HepG2 (cell line): ENCODE measurements at regions not wholly inside any gene's neighbourhood (a gene's known extent, or its start where the extent isn't known, plus 50 kb on each side); places are given as distances from the start of the nearest gene placed in this dataset.

Experiments used
- ATAC-seq: fragments of 200-7000 bp; cut with Tn5 transposase; 3 replicates; pipeline ENCODE4 v1.9.1; 2020; ENCODE audit warnings: mild to moderate bottlenecking, moderate library complexity
- BruUV-seq: library from RNA; stranded (reverse); fragments of 400-500 nt; replicated peaks from 2 replicates; lab custom pipeline; 2021; lab: Mats Ljungman, UMichigan
- CTCF ChIA-PET: fragments of 300-600 bp; formaldehyde crosslinking; extraction: SDS; loops from one replicate; lab custom pipeline; 2021; ENCODE audit warnings: low total read pairs, inconsistent platforms, low intra/inter-chr PET ratio; lab: Yijun Ruan, JAX
- POLR2A ChIA-PET: fragments of 350-600 bp; sonication (Branson Sonifier 250); formaldehyde crosslinking; loops from one replicate; lab custom pipeline; 2020; ENCODE audit warnings: antibody characterized with exemption, inconsistent platforms; lab: Yijun Ruan, JAX
- DNase-seq: peaks from one replicate; pipeline ENCODE4 v3.0.0-alpha.2; 2015; ENCODE audit warnings: low spot score
- FAIRE-seq: peaks from 3 replicates; lab custom pipeline; 2011; peaks lifted over from hg19 to GRCh38; lab: Jason Lieb, UNC
- H2AFZ ChIP-seq: one replicate; pipeline ENCODE4 v1.6.1; 2011; ENCODE audit warnings: low read length, inconsistent platforms
- H3K27ac ChIP-seq: fragments of 300-600 bp; 3 replicates; pipeline ENCODE4 v1.8.0; 2011; ENCODE audit warnings: mixed run types, mild to moderate bottlenecking, mixed read lengths, low read length, inconsistent platforms; ENCODE audit not compliant: insufficient read depth; ENCODE audit errors: extremely low read length
- H3K27me3 ChIP-seq, 2 experiments: fragments of 200-600 bp in 1 of 2; 2 replicates in 1 of 2; 3 replicates in 1 of 2; pipeline versions ENCODE4 v1.6.0 to v1.8.0; 2011; ENCODE audit warnings: low read length in 2 of 2, mild to moderate bottlenecking in 2 of 2, moderate library complexity in 2 of 2, inconsistent platforms in 1 of 2; ENCODE audit not compliant: insufficient read depth in 2 of 2, control insufficient read depth in 1 of 2
- H3K36me3 ChIP-seq, 2 experiments: fragments of 200-600 bp in 1 of 2; replicated peaks in 1 of 2; 2 replicates in 1 of 2; 3 replicates in 1 of 2; pipeline versions ENCODE4 v1.5.1 to v1.8.0; 2011; ENCODE audit warnings: low read length in 2 of 2, inconsistent platforms in 1 of 2; ENCODE audit not compliant: insufficient read depth in 2 of 2, control insufficient read depth in 1 of 2
- H3K4me1 ChIP-seq: 2 replicates; pipeline ENCODE4 v1.5.1; 2012; ENCODE audit warnings: low read length, inconsistent platforms; ENCODE audit not compliant: insufficient read depth
- H3K4me2 ChIP-seq: 2 replicates; pipeline ENCODE4 v1.6.0; 2011; ENCODE audit warnings: low read depth, low read length, inconsistent platforms
- H3K4me3 ChIP-seq, 3 experiments: fragments of 200-600 bp in 1 of 3; sonication (generic), shearing (Covaris generic) in 1 of 3; replicated peaks in 1 of 3; 2 replicates each; pipeline ENCODE4 v1.5.1; 2011 to 2016; ENCODE audit warnings: low read length in 3 of 3, inconsistent platforms in 2 of 3, low read depth in 2 of 3, mild to moderate bottlenecking in 2 of 3, control low read depth in 1 of 3, mixed read lengths in 1 of 3; ENCODE audit not compliant: insufficient read depth in 1 of 3
- H3K79me2 ChIP-seq: one replicate; pipeline ENCODE4 v1.6.1; 2011; ENCODE audit warnings: low read length, inconsistent platforms; ENCODE audit not compliant: insufficient read depth
- H3K9ac ChIP-seq: 2 replicates; pipeline ENCODE4 v1.6.0; 2011; ENCODE audit warnings: mild to moderate bottlenecking, low read depth, low read length, inconsistent platforms; ENCODE audit not compliant: insufficient read depth
- H3K9me3 ChIP-seq: 2 replicates; pipeline ENCODE4 v1.5.1; 2012; ENCODE audit warnings: mild to moderate bottlenecking, low read length
- H4K20me1 ChIP-seq: 2 replicates; pipeline ENCODE4 v1.6.0; 2011; ENCODE audit warnings: inconsistent platforms, mild to moderate bottlenecking, low read length, moderate library complexity; ENCODE audit not compliant: insufficient read depth
- DMTF1 ChIP-seq: sonication (generic); formaldehyde crosslinking; IDR thresholded peaks from 2 replicates; pipeline ENCODE4 v1.4.0; 2020; ENCODE audit warnings: mild to moderate bottlenecking, missing genetic modification reagents
- EED ChIP-seq: sonication (generic); formaldehyde crosslinking; IDR thresholded peaks from 2 replicates; pipeline ENCODE4 v1.5.0; 2020; ENCODE audit warnings: mild to moderate bottlenecking, missing genetic modification reagents
- GATAD2A ChIP-seq: IDR thresholded peaks from 2 replicates; pipeline ENCODE4 v1.6.1; 2016
- RBFOX2 ChIP-seq: fragments of 200-400 bp; formaldehyde crosslinking; IDR thresholded peaks from 2 replicates; pipeline ENCODE4 v1.6.1; 2017; ENCODE audit warnings: low read depth, mild to moderate bottlenecking, low read length
- SCMH1 ChIP-seq: sonication (generic); formaldehyde crosslinking; IDR thresholded peaks from 2 replicates; pipeline ENCODE4 v1.9.0; 2021; ENCODE audit warnings: missing genetic modification reagents, mild to moderate bottlenecking, borderline replicate concordance
- SMC3 ChIP-seq: IDR thresholded peaks from 2 replicates; pipeline ENCODE4 v1.6.1; 2011; ENCODE audit warnings: low read length, improper control_type of control experiment
- WIZ ChIP-seq: sonication (generic); formaldehyde crosslinking; IDR thresholded peaks from 2 replicates; pipeline ENCODE4 v1.5.1; 2020; ENCODE audit warnings: mild to moderate bottlenecking, missing genetic modification reagents
- YY1 ChIP-seq: IDR thresholded peaks from 2 replicates; pipeline ENCODE4 v1.6.1; 2011; ENCODE audit warnings: low read length, low read depth, moderate library complexity, mild to moderate bottlenecking; ENCODE audit not compliant: insufficient read depth, insufficient replicate concordance
- ZBTB3 ChIP-seq: sonication (generic); formaldehyde crosslinking; IDR thresholded peaks from 2 replicates; pipeline ENCODE4 v1.4.0; 2020; ENCODE audit warnings: low read depth, mild to moderate bottlenecking, moderate library complexity, missing genetic modification reagents, borderline replicate concordance
- ZBTB42 ChIP-seq: sonication (generic); formaldehyde crosslinking; IDR thresholded peaks from 2 replicates; pipeline ENCODE4 v1.5.0; 2020; ENCODE audit warnings: mild to moderate bottlenecking, missing genetic modification reagents
- ZNF136 ChIP-seq: sonication (generic); formaldehyde crosslinking; IDR thresholded peaks from 2 replicates; pipeline ENCODE4 v1.8.1; 2022; ENCODE audit warnings: low read depth, mild to moderate bottlenecking, moderate library complexity, missing genetic modification reagents
- ZNF431 ChIP-seq: sonication (generic); formaldehyde crosslinking; IDR thresholded peaks from 2 replicates; pipeline ENCODE4 v1.9.0; 2022; ENCODE audit warnings: missing genetic modification reagents, low read depth, mild to moderate bottlenecking, borderline replicate concordance
- ZNF556 ChIP-seq: sonication (generic); formaldehyde crosslinking; IDR thresholded peaks from 2 replicates; pipeline ENCODE4 v1.4.0; 2020; ENCODE audit warnings: mild to moderate bottlenecking, missing genetic modification reagents, borderline replicate concordance
- whole genome bisulfite sequencing: methylation state at CpG from one replicate; pipeline ENCODE4 v1.1.6; 2017; ENCODE audit warnings: low lambda C conversion rate; 5-methylcytosine and 5-hydroxymethylcytosine counted together
- in situ Hi-C: cut with HindIII; loops from 2 replicates; pipeline ENCODE4 v1.10.0; 2017; ENCODE audit warnings: low pct_unique_long_range_greater_than_20kb; ENCODE audit not compliant: extremely low pct_ligation_motif_present
- intact Hi-C: fragments of 100-400 bp; cut with micrococcal nuclease; formaldehyde crosslinking; loops from one replicate; pipeline ENCODE4 v1.10.0; 2022; ENCODE audit not compliant: unreplicated experiment
- TF ChIP-seq, protein P1 (sequence below): sonication (generic); formaldehyde crosslinking; IDR thresholded peaks from 2 replicates; pipeline ENCODE4 v1.4.0; 2020; ENCODE audit warnings: missing genetic modification reagents

DNA sequence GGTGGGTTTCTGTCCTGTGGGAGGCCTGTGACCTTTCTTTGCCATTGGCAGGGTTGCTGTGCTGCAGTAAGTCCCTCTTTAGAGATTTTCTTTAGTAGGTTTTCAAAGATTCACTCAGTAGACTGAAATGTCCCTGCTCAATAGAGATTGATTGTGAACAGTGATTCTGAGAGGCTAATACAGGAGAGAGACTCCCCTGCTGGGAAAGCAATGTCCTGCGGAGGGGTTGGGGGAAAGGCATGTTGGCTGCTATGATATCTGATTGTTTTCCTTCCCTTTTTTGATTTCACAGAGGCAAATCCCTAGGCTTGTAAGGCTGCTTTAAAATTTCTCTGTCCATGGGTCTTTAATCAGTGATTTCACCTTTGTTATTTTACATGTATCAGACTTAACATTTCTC is 589.9 kb downstream of the ADGRL2 start:
- no peaks in the 10 kb centered on the region for H3K27me3 ChIP-seq
- in situ Hi-C loops = no loop called here
- no peak overlapping the region for H3K27ac ChIP-seq
- no TSS peak for BruUV-seq
- no peak for FAIRE-seq
- intact Hi-C loops = no loop called here
- no peak overlapping the region for H3K9ac ChIP-seq
- H3K4me1 ChIP-seq = no peaks in the 10 kb centered on the region
- no peak for ATAC-seq
- no peaks in the 10 kb centered on the region for H3K79me2 ChIP-seq
- no peak for TF ChIP-seq ZBTB42
- TF ChIP-seq SMC3 = no peak
- no peak for TF ChIP-seq RBFOX2
- TF ChIP-seq ZBTB3 (CRISPR knock-in tag) = no peak
- TF ChIP-seq, protein P1, sequence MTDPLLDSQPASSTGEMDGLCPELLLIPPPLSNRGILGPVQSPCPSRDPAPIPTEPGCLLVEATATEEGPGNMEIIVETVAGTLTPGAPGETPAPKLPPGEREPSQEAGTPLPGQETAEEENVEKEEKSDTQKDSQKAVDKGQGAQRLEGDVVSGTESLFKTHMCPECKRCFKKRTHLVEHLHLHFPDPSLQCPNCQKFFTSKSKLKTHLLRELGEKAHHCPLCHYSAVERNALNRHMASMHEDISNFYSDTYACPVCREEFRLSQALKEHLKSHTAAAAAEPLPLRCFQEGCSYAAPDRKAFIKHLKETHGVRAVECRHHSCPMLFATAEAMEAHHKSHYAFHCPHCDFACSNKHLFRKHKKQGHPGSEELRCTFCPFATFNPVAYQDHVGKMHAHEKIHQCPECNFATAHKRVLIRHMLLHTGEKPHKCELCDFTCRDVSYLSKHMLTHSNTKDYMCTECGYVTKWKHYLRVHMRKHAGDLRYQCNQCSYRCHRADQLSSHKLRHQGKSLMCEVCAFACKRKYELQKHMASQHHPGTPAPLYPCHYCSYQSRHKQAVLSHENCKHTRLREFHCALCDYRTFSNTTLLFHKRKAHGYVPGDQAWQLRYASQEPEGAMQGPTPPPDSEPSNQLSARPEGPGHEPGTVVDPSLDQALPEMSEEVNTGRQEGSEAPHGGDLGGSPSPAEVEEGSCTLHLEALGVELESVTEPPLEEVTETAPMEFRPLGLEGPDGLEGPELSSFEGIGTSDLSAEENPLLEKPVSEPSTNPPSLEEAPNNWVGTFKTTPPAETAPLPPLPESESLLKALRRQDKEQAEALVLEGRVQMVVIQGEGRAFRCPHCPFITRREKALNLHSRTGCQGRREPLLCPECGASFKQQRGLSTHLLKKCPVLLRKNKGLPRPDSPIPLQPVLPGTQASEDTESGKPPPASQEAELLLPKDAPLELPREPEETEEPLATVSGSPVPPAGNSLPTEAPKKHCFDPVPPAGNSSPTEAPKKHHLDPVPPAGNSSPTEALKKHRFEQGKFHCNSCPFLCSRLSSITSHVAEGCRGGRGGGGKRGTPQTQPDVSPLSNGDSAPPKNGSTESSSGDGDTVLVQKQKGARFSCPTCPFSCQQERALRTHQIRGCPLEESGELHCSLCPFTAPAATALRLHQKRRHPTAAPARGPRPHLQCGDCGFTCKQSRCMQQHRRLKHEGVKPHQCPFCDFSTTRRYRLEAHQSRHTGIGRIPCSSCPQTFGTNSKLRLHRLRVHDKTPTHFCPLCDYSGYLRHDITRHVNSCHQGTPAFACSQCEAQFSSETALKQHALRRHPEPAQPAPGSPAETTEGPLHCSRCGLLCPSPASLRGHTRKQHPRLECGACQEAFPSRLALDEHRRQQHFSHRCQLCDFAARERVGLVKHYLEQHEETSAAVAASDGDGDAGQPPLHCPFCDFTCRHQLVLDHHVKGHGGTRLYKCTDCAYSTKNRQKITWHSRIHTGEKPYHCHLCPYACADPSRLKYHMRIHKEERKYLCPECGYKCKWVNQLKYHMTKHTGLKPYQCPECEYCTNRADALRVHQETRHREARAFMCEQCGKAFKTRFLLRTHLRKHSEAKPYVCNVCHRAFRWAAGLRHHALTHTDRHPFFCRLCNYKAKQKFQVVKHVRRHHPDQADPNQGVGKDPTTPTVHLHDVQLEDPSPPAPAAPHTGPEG = no peak
- TF ChIP-seq ZNF556 = no peak
- no peak for TF ChIP-seq DMTF1
- TF ChIP-seq ZNF136 = no peak
- no peak for TF ChIP-seq SCMH1 (CRISPR knock-in tag)
- TF ChIP-seq YY1 = no peak
- TF ChIP-seq EED = no peak
- no peak for TF ChIP-seq GATAD2A (CRISPR knock-in tag)
- no peak for TF ChIP-seq WIZ (CRISPR knock-in tag)
- no peak for TF ChIP-seq ZNF431 (CRISPR knock-in tag)
- TF ChIP-seq, all 625 proteins: peak for 0
- Histone ChIP-seq H3K4me3 (no peak overlapping the region), H2AFZ (no peak overlapping the region), H3K9me3 (peaks cover 80% of the 10 kb centered on the region), H4K20me1 (no peaks in the 10 kb centered on the region), H3K4me2 (no peak overlapping the region), H3K36me3 (no peaks in the 10 kb centered on the region)
- DNase-seq = no peak
- ChIA-PET POLR2A (no interaction called here), CTCF (no interaction called here)
- WGBS = 8% methylated on average over 1 of the region's 1 CpG
